T-helper 1 cell (primary cell): ENCODE measurements at regions not wholly inside any gene's neighbourhood (a gene's known extent, or its start where the extent isn't known, plus 50 kb on each side); places are given as distances from the start of the nearest gene placed in this dataset.

Experiments used
- DNase-seq, 5 donors: peaks; one replicate each; pipeline ENCODE4 v3.0.0-alpha.2; 2012 to 2020

GRCh38 chr18:66728951-66729350 is 125.1 kb upstream of the CDH19 start:
- no peak for DNase-seq

GRCh38 chr18:66727991-66728390 is 124.1 kb upstream of the CDH19 start:
- no peak for DNase-seq

- DNase-seq = no peak
These were observed 120.9 kb upstream of the CDH19 start for GRCh38 chr18:66724664-66725356.

GRCh38 chr18:66722671-66723070 is 118.8 kb upstream of the CDH19 start:
- DNase-seq = no peak

- no peak for DNase-seq
These were observed 104.8 kb upstream of the CDH19 start for GRCh38 chr18:66708646-66709045.

- DNase-seq = no peak
These were observed 103.6 kb upstream of the CDH19 start for GRCh38 chr18:66707473-66707872.

- DNase-seq = no peak
These were observed 91.4 kb upstream of the CDH19 start for GRCh38 chr18:66695281-66695680.

GRCh38 chr18:66694852-66695251 is 91.0 kb upstream of the CDH19 start:
- DNase-seq = no peak

- DNase-seq = no peak
These were observed 83.7 kb upstream of the CDH19 start for GRCh38 chr18:66687635-66688034.

GRCh38 chr18:66682855-66683322 is 79.0 kb upstream of the CDH19 start:
- DNase-seq = no peak

GRCh38 chr18:66676699-66677098 is 72.8 kb upstream of the CDH19 start:
- DNase-seq = no peak

GRCh38 chr18:66674286-66674685 is 70.4 kb upstream of the CDH19 start:
- no peak for DNase-seq

GRCh38 chr18:66668706-66669105 is 64.8 kb upstream of the CDH19 start:
- DNase-seq = no peak

- DNase-seq = no peak
These were observed 58.7 kb upstream of the CDH19 start for GRCh38 chr18:66662632-66663031.

- no peak for DNase-seq
These were observed 51.5 kb upstream of the CDH19 start for GRCh38 chr18:66655407-66655806.
